Caco-2 (cell line): ENCODE measurements at regions not wholly inside any gene's neighbourhood (a gene's known extent, or its start where the extent isn't known, plus 50 kb on each side); places are given as distances from the start of the nearest gene placed in this dataset.
A peak's percentile ranks its signal among the peaks of the same experiment; 100 is the strongest.

Experiments
- BruUV-seq: library from RNA; stranded (reverse); fragments of 400-500 nt; replicated peaks from 2 replicates; lab custom pipeline; 2021; lab: Mats Ljungman, UMichigan
- CTCF ChIA-PET: fragments of 300-600 bp; sonication (Branson Sonifier 250); formaldehyde crosslinking; loops from one replicate; lab custom pipeline; 2022; ENCODE audit warnings: antibody characterized with exemption; lab: Charles Lee
- POLR2A ChIA-PET: fragments of 300-600 bp; sonication (Branson Sonifier 250); formaldehyde crosslinking; loops from one replicate; lab custom pipeline; 2022; ENCODE audit warnings: antibody characterized with exemption; lab: Charles Lee
- DNase-seq, 2 experiments: peaks; one replicate each; pipeline versions ENCODE4 v3.0.0 to v3.0.0-alpha.2; 2020 to 2022
- H3K27me3 ChIP-seq: replicated peaks from 2 replicates; pipeline ENCODE4 v1.6.0; 2011; ENCODE audit warnings: low read length; ENCODE audit not compliant: control insufficient read depth, insufficient read depth
- H3K36me3 ChIP-seq: 2 replicates; pipeline ENCODE4 v1.5.1; 2011; ENCODE audit warnings: low read length; ENCODE audit not compliant: control insufficient read depth, insufficient read depth
- H3K4me1 ChIP-seq: fragments of 250-450 bp; sonication (Bioruptor Pico); 2 replicates; pipeline ENCODE4 v1.5.1; 2020; ENCODE audit warnings: mild to moderate bottlenecking
- H3K4me3 ChIP-seq: 2 replicates; pipeline ENCODE4 v1.5.1; 2011; ENCODE audit warnings: low read depth, mild to moderate bottlenecking, control low read depth, low read length
- H3K9me3 ChIP-seq: fragments of 250-450 bp; sonication (Bioruptor Pico); 2 replicates; pipeline ENCODE4 v1.5.1; 2020; ENCODE audit warnings: mild to moderate bottlenecking, moderate library complexity
- H3K27ac Mint-ChIP-seq: one replicate; pipeline ENCODE4 v1.8.0; 2022; ENCODE audit warnings: mixed read lengths; ENCODE audit not compliant: unreplicated experiment
- H3K27me3 Mint-ChIP-seq: one replicate; pipeline ENCODE4 v1.8.0; 2022; ENCODE audit warnings: mixed read lengths; ENCODE audit not compliant: insufficient read depth, unreplicated experiment
- H3K36me3 Mint-ChIP-seq: one replicate; pipeline ENCODE4 v1.8.0; 2022; ENCODE audit warnings: mild to moderate bottlenecking, mixed read lengths; ENCODE audit not compliant: insufficient read depth, unreplicated experiment
- H3K4me1 Mint-ChIP-seq: one replicate; pipeline ENCODE4 v1.8.0; 2022; ENCODE audit warnings: low read depth, mixed read lengths; ENCODE audit not compliant: unreplicated experiment
- H3K4me3 Mint-ChIP-seq: one replicate; pipeline ENCODE4 v1.8.0; 2022; ENCODE audit warnings: mild to moderate bottlenecking, moderate library complexity, mixed read lengths; ENCODE audit not compliant: unreplicated experiment
- H3K9me3 Mint-ChIP-seq: one replicate; pipeline ENCODE4 v1.8.0; 2022; ENCODE audit warnings: mixed read lengths; ENCODE audit not compliant: unreplicated experiment
- CTCF ChIP-seq, 2 experiments: fragments of 200-600 bp in 1 of 2; IDR thresholded peaks; 1 replicate in 1 of 2; 2 replicates in 1 of 2; pipeline versions ENCODE4 v1.5.1 to v1.8.0; 2011 to 2022; ENCODE audit warnings: antibody characterized with exemption in 1 of 2, control low read depth in 1 of 2, inconsistent platforms in 1 of 2, low read depth in 1 of 2, low read length in 1 of 2, mild to moderate bottlenecking in 1 of 2, moderate library complexity in 1 of 2; ENCODE audit not compliant: insufficient read depth in 1 of 2, severe bottlenecking in 1 of 2, unreplicated experiment in 1 of 2
- intact Hi-C: fragments of 100-400 bp; cut with micrococcal nuclease; formaldehyde crosslinking; loops from one replicate; pipeline ENCODE4 v1.10.0; 2022; ENCODE audit not compliant: unreplicated experiment

- CTCF ChIA-PET, result no interaction called here
- no peak overlapping the region for H3K4me3 ChIP-seq
- H3K9me3 Mint-ChIP-seq, result peaks cover 13% of the 10 kb centered on the region
- no peak for DNase-seq
- POLR2A ChIA-PET, result no interaction called here
- no peaks in the 10 kb centered on the region for H3K27me3 ChIP-seq
- no peaks in the 10 kb centered on the region for H3K36me3 ChIP-seq
- no peaks in the 10 kb centered on the region for H3K4me1 ChIP-seq
- peaks cover 2% of the 10 kb centered on the region for H3K27me3 Mint-ChIP-seq
- H3K36me3 Mint-ChIP-seq, result no peaks in the 10 kb centered on the region
- no peak overlapping the region for H3K27ac Mint-ChIP-seq
- TF ChIP-seq CTCF (IDR thresholded peaks at IDR 0.05; ENCODE audit: insufficient read depth in 1 of 2, low read depth in 1 of 2, low read length in 1 of 2, severe bottlenecking in 1 of 2, unreplicated experiment in 1 of 2), result no peak
- intact Hi-C loops, result no loop called here
- no peaks in the 10 kb centered on the region for H3K9me3 ChIP-seq
- BruUV-seq, result no TSS peak
- no peak overlapping the region for H3K4me3 Mint-ChIP-seq
- H3K4me1 Mint-ChIP-seq, result peaks cover under 1% of the 10 kb centered on the region
Observed at GRCh38 chr6:4693173-4693970, 82.8 kb upstream of the CDYL start.

GRCh38 chr6:4692664-4693063 is 83.5 kb upstream of the CDYL start:
- no peak overlapping the region for H3K4me3 Mint-ChIP-seq
- Histone ChIP-seq H3K27me3 (no peaks in the 10 kb centered on the region), H3K36me3 (no peaks in the 10 kb centered on the region), H3K4me1 (no peaks in the 10 kb centered on the region), H3K4me3 (no peak overlapping the region), H3K9me3 (no peaks in the 10 kb centered on the region)
- peaks cover 2% of the 10 kb centered on the region for H3K27me3 Mint-ChIP-seq
- intact Hi-C loops, result no loop called here
- no peak for DNase-seq
- TF ChIP-seq CTCF (IDR thresholded peaks at IDR 0.05; ENCODE audit: insufficient read depth in 1 of 2, low read depth in 1 of 2, low read length in 1 of 2, severe bottlenecking in 1 of 2, unreplicated experiment in 1 of 2), result no peak
- H3K27ac Mint-ChIP-seq, result no peak overlapping the region
- POLR2A ChIA-PET, result no interaction called here
- BruUV-seq, result no TSS peak
- CTCF ChIA-PET, result no interaction called here
- peaks cover 6% of the 10 kb centered on the region for H3K4me1 Mint-ChIP-seq
- H3K36me3 Mint-ChIP-seq, result no peaks in the 10 kb centered on the region
- H3K9me3 Mint-ChIP-seq, result peaks cover 13% of the 10 kb centered on the region

DNA sequence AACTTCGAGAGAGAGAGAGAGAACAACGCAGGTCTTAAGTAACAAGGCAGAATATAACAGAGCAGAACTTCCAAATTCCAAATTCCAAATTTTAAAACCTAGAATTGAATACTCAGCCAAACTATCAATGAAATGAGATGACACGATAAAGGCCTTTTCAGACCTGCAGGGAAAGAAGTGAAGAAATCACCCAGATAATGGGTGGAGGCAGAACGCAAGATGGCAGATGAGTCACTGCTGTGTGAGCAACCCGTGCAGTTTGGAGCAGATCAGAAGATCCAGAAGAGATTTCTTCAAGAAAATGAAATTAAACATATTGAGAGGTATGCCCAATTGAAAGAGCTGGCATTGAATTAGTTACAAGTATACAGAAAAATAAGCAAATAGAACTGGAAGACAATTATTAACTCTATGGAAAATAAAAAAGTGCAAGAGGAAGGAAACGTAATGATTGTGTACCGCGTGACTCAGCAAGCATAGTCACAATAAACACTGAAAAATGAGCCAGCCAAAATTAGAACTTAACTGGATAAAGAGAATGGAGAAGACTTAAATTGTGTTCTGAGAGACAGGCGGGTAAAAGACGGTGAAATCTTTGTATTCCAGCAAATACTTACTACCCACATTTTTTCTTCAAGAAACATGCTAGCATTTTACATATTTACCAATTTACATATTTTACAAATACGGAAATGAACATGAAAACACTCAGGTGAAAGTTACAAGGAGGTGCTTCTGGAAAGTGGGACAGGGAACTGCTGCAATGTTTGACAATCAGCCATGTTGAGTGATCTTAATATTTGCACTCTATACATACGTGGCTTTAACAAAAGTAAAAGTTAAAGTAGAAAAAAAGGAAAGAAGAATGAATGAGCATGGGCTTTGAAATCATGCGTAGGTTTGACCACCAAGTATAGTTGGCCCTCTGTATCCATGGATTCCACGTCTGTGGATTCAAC is 87.9 kb upstream of the CDYL start:
- Mint-ChIP-seq H3K9me3 (peaks cover 7% of the 10 kb centered on the region), H3K36me3 (no peaks in the 10 kb centered on the region), H3K4me1 (peaks cover 6% of the 10 kb centered on the region), H3K27me3 (peaks cover under 1% of the 10 kb centered on the region), H3K27ac (no peak overlapping the region), H3K4me3 (peak overlapping the region; percentile 32)
- Histone ChIP-seq H3K36me3 (no peaks in the 10 kb centered on the region), H3K4me3 (no peak overlapping the region), H3K27me3 (no peaks in the 10 kb centered on the region), H3K4me1 (no peaks in the 10 kb centered on the region), H3K9me3 (no peaks in the 10 kb centered on the region)
- no TSS peak for BruUV-seq
- no peak for TF ChIP-seq CTCF (IDR thresholded peaks at IDR 0.05; ENCODE audit: insufficient read depth in 1 of 2, low read depth in 1 of 2, low read length in 1 of 2, severe bottlenecking in 1 of 2, unreplicated experiment in 1 of 2)
- no peak for DNase-seq
- ChIA-PET POLR2A (no interaction called here), CTCF (no interaction called here)
- intact Hi-C loops, result no loop called here
